Testis (tissue), 2 donors: ENCODE measurements at regions not wholly inside any gene's neighbourhood (a gene's known extent, or its start where the extent isn't known, plus 50 kb on each side); places are given as distances from the start of the nearest gene placed in this dataset.

Experiments used
- POLR2A ChIP-seq: fragments of 450-650 bp; IDR thresholded peaks from one replicate; pipeline ENCODE4 v1.6.1; 2017; ENCODE audit warnings: antibody characterized with exemption, mild to moderate bottlenecking, moderate library complexity
- TF ChIP-seq, protein P1 (sequence below), 3 experiments: fragments of 450-650 bp in 2 of 3; fragments of 200-600 bp in 1 of 3; sonication (generic) in 1 of 3; IDR thresholded peaks; one replicate each; pipeline ENCODE4 v1.5.1; 2016 to 2019; ENCODE audit warnings: antibody characterized with exemption in 3 of 3, mild to moderate bottlenecking in 2 of 3, moderate library complexity in 1 of 3

DNA sequence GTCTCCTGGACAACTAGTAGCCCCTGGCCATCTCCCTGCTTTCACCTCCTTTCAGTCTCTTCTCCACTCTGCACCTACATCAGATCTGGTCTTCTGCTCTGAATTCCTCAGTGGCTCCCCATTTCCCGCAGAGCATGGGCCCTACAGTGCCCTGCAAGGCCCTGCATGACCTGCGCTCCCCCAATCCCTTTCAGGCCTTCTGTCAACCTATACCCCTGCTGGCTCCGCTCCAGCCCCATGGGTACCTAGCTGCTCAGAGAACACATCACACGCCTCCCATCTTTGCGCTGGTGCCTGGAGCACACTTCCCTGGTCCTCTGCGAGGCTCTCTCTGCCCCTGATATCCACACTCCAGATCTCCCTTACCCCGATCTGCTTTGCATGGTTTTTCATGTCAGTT, 145.2 kb downstream of the KATNIP start:
- TF ChIP-seq, protein P1, sequence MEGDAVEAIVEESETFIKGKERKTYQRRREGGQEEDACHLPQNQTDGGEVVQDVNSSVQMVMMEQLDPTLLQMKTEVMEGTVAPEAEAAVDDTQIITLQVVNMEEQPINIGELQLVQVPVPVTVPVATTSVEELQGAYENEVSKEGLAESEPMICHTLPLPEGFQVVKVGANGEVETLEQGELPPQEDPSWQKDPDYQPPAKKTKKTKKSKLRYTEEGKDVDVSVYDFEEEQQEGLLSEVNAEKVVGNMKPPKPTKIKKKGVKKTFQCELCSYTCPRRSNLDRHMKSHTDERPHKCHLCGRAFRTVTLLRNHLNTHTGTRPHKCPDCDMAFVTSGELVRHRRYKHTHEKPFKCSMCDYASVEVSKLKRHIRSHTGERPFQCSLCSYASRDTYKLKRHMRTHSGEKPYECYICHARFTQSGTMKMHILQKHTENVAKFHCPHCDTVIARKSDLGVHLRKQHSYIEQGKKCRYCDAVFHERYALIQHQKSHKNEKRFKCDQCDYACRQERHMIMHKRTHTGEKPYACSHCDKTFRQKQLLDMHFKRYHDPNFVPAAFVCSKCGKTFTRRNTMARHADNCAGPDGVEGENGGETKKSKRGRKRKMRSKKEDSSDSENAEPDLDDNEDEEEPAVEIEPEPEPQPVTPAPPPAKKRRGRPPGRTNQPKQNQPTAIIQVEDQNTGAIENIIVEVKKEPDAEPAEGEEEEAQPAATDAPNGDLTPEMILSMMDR (IDR thresholded peaks at IDR 0.05) = no peak
- no peak for TF ChIP-seq POLR2A
